ENCODE measurements at regions not wholly inside any gene's neighbourhood (a gene's known extent, or its start where the extent isn't known, plus 50 kb on each side); places are given as distances from the start of the nearest gene placed in this dataset.

GRCh38 chr2:204280262-204280668, 265.0 kb upstream of the PARD3B start:
- H3K4me3 ChIP-seq (ENCODE audit: low read length), result no peak overlapping the region
- TF ChIP-seq CTCF (conservative IDR thresholded peaks at IDR 0.05; ENCODE audit: low read length), result no peak
- no peak for DNase-seq (ENCODE audit: low read depth)

GRCh38 chr2:204282081-204282480, 263.2 kb upstream of the PARD3B start:
- DNase-seq (ENCODE audit: low read depth), result no peak
- TF ChIP-seq CTCF (conservative IDR thresholded peaks at IDR 0.05; ENCODE audit: low read length), result no peak

GRCh38 chr2:204282525-204282924, 262.8 kb upstream of the PARD3B start:
- no peak for DNase-seq (ENCODE audit: low read depth)
- no peak overlapping the region for H3K4me3 ChIP-seq (ENCODE audit: low read length)
- no peak for TF ChIP-seq CTCF (conservative IDR thresholded peaks at IDR 0.05; ENCODE audit: low read length)

More at GRCh38 chr2:204282081-204282480, 263.2 kb upstream of the PARD3B start:
- H3K4me3 ChIP-seq (ENCODE audit: low read length), result no peak overlapping the region

GRCh38 chr2:204289066-204289465, 256.2 kb upstream of the PARD3B start:
- no peak for DNase-seq (ENCODE audit: low read depth)
- TF ChIP-seq CTCF (conservative IDR thresholded peaks at IDR 0.05; ENCODE audit: low read length), result no peak
- no peak overlapping the region for H3K4me3 ChIP-seq (ENCODE audit: low read length)

- no peak overlapping the region for H3K4me3 ChIP-seq (ENCODE audit: low read length)
- no peak for DNase-seq (ENCODE audit: low read depth)
- no peak for TF ChIP-seq CTCF (conservative IDR thresholded peaks at IDR 0.05; ENCODE audit: low read length)
These were observed 252.8 kb upstream of the PARD3B start for GRCh38 chr2:204292439-204292838.

- H3K4me3 ChIP-seq (ENCODE audit: low read length), result no peak overlapping the region
- TF ChIP-seq CTCF (conservative IDR thresholded peaks at IDR 0.05; ENCODE audit: low read length), result no peak
- DNase-seq (ENCODE audit: low read depth), result no peak
These were observed 251.2 kb upstream of the PARD3B start for GRCh38 chr2:204293884-204294747.

GRCh38 chr2:204298404-204298803, 246.9 kb upstream of the PARD3B start:
- no peak for TF ChIP-seq CTCF (conservative IDR thresholded peaks at IDR 0.05; ENCODE audit: low read length)
- DNase-seq (ENCODE audit: low read depth), result no peak

More at GRCh38 chr2:204298404-204298803, 246.9 kb upstream of the PARD3B start:
- no peak overlapping the region for H3K4me3 ChIP-seq (ENCODE audit: low read length)

All from AG10803 (cell line).